ENCODE measurements at regions not wholly inside any gene's neighbourhood (a gene's known extent, or its start where the extent isn't known, plus 50 kb on each side); places are given as distances from the start of the nearest gene placed in this dataset.

GRCh38 chr16:65278874-65279273 is 157.0 kb upstream of the CDH11 start:
- no peaks in the 10 kb centered on the region for H3K9me3 Mint-ChIP-seq
- H3K4me1 Mint-ChIP-seq (ENCODE audit: low read depth) = peaks cover 20% of the 10 kb centered on the region
- no peak for TF ChIP-seq CTCF (IDR thresholded peaks at IDR 0.05)
- H3K27ac Mint-ChIP-seq = no peak overlapping the region
- H3K27me3 Mint-ChIP-seq (ENCODE audit: insufficient read depth) = peaks cover 2% of the 10 kb centered on the region
- DNase-seq = no peak
- H3K36me3 Mint-ChIP-seq (ENCODE audit: low read depth) = no peaks in the 10 kb centered on the region
- H3K4me3 Mint-ChIP-seq = no peak overlapping the region

GRCh38 chr16:65274566-65274965 is 152.7 kb upstream of the CDH11 start:
- peak overlapping the region; percentile 50; the same call in 1 of the 2 replicates for H3K27ac Mint-ChIP-seq
- peak; percentile 48 for DNase-seq
- H3K36me3 Mint-ChIP-seq (ENCODE audit: low read depth) = no peaks in the 10 kb centered on the region
- TF ChIP-seq CTCF (IDR thresholded peaks at IDR 0.05) = no peak
- H3K27me3 Mint-ChIP-seq (ENCODE audit: insufficient read depth) = peaks cover 3% of the 10 kb centered on the region
- H3K4me3 Mint-ChIP-seq = no peak overlapping the region
- peaks cover 19% of the 10 kb centered on the region for H3K4me1 Mint-ChIP-seq (ENCODE audit: low read depth)
- no peaks in the 10 kb centered on the region for H3K9me3 Mint-ChIP-seq

- Mint-ChIP-seq H3K4me3 (no peak overlapping the region), H3K27me3 (ENCODE audit: insufficient read depth) (peaks cover 3% of the 10 kb centered on the region), H3K27ac (no peak overlapping the region), H3K36me3 (ENCODE audit: low read depth) (no peaks in the 10 kb centered on the region), H3K4me1 (ENCODE audit: low read depth) (peaks cover 33% of the 10 kb centered on the region), H3K9me3 (no peaks in the 10 kb centered on the region)
- no peak for TF ChIP-seq CTCF (IDR thresholded peaks at IDR 0.05)
- DNase-seq = no peak
These were observed 151.0 kb upstream of the CDH11 start for GRCh38 chr16:65272699-65273414.

GRCh38 chr16:65271996-65272395 is 150.1 kb upstream of the CDH11 start:
- no peaks in the 10 kb centered on the region for H3K9me3 Mint-ChIP-seq
- no peak overlapping the region for H3K27ac Mint-ChIP-seq
- H3K4me1 Mint-ChIP-seq (ENCODE audit: low read depth) = peaks cover 35% of the 10 kb centered on the region
- H3K27me3 Mint-ChIP-seq (ENCODE audit: insufficient read depth) = peaks cover 1% of the 10 kb centered on the region
- H3K36me3 Mint-ChIP-seq (ENCODE audit: low read depth) = no peaks in the 10 kb centered on the region
- DNase-seq = no peak
- no peak overlapping the region for H3K4me3 Mint-ChIP-seq
- no peak for TF ChIP-seq CTCF (IDR thresholded peaks at IDR 0.05)

- H3K4me3 Mint-ChIP-seq = no peak overlapping the region
- no peaks in the 10 kb centered on the region for H3K9me3 Mint-ChIP-seq
- H3K27ac Mint-ChIP-seq = no peak overlapping the region
- peaks cover 24% of the 10 kb centered on the region for H3K4me1 Mint-ChIP-seq (ENCODE audit: low read depth)
- peaks cover 1% of the 10 kb centered on the region for H3K27me3 Mint-ChIP-seq (ENCODE audit: insufficient read depth)
- peak; percentile 2 for DNase-seq
- no peak for TF ChIP-seq CTCF (IDR thresholded peaks at IDR 0.05)
- no peaks in the 10 kb centered on the region for H3K36me3 Mint-ChIP-seq (ENCODE audit: low read depth)
These were observed 146.5 kb upstream of the CDH11 start for GRCh38 chr16:65268331-65268730.
